ENCODE measurements at regions not wholly inside any gene's neighbourhood (a gene's known extent, or its start where the extent isn't known, plus 50 kb on each side); places are given as distances from the start of the nearest gene placed in this dataset.

DNA sequence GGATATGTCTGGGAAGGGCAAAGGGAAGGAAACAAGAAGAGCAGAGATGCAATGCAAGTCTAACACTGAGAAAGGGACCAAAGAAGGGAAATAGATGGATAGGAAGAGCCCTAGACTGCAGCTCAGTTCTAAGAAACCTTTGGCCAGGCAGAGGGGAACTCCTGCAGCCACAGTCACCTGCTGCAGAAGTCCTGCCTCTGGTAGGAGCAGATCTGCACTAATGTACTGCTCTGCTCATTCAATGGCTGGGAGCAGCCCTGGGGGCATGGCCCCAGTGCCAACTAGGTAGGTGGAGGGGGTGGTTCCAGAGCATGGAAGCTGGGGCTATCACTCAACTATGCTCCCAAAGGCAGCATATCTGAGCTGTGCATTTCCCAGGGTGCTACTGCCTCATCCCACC, 388.9 kb downstream of the PCNX1 start:
- DNase-seq = no peak

DNA sequence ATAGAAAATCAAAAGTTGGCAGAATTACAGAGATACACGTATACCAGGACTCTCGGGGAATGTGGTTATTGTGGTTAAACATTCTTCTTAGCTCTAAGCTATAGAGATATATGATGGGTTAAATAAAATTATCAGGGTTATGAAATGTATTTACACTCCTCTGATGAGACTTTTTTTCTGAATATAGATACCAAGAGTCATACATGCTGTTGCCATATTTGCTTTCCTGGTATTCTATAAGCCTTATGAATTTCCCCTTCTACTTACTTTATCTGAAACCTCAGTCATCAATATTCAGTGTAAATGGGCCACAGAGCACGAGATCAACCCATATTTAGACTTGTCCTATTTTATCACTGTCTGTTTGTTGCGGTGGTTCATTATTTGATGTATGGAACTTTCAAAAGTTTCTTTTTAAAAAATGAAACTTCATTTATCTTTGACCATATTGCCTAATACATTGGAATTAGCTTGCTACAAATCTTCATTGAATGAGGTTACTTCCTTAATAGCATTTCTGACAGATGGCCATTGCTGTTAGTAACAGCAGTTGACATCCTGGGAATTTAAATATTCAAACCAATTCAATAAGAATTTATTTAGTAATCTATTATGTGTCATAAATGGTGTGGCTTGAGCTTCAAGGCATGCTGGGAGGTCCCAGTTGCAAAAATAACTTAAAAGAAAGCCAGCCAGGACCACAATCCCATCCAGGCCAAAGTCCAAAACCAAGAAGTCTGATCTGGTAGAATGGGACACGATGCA, 393.5 kb downstream of the PCNX1 start:
- no peak for DNase-seq

DNA sequence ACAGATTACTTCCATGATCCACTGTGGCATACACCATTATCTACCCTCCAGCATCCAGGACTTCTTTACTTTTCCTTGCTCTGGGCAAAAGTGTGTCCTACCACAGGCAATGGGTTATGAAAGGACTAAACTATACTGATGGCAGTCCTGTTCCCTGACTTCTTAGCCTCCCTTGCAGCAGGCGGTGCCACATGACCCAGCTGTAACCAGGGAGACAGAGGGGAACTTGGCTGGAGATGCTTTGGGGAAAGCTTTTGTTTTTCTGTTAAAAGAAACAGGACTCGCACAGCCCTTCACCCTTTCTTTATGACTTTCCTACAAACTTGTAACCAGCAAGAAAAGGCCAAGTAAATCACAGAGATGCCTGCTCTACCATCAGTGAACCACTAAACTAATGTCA, 394.4 kb downstream of the PCNX1 start:
- DNase-seq = no peak

DNA sequence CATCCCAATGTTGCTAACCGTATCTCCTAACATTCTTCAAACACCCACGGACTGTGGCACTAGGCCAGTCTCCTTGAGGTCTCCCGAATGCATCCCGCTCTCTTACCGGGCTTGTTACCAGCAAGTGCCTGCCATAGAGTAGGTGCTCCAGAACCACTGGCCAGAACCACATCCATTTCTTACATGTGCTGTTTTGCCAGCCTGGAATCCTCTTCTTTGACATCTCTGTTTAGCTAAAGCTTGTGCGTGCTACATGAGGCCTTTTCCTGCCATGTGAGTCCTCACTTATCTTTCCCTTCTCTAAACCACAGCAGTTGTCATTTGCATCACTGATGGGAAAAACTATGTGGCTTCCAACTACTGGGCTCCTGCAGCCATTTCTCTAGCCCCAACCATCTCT, 397.4 kb downstream of the PCNX1 start:
- DNase-seq = no peak

DNA sequence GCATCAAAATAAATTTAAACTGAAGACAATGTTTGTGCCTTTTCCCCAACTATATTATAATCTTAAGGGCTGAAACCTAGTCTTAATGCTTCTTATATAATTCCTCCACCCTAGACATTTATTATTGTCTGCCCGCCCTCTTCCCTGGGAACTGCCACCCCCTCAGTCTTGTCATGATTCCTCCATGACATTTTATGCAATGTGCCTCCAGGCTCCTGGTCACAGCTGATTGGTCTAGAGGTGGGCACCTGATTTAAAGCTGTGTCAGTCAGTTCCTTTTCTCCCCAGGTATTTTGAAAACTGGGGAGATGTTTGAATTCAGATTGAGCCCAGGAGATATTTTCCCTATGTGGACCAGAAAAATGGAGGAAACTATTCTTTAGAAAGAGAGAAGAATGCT, 401.4 kb downstream of the PCNX1 start:
- no peak for DNase-seq

DNA sequence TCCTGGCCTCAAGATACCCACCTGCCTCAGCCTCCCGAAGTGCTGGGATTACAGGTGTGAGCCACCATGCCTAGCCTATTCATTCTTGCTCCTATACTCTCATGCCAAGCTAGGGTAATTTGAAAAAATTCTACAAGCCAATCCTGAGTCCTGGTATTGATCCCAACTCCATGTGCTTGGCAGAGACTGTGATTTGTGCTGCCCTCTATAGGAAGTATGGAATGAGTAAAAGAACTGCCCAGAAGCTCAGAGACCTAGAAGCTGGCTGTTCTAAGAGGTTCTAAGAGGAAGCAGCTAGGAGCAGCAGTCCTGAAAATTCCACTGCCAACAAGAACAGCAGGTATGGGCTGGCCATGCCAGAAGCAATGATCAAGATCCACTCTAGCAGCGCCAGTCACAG, 402.5 kb downstream of the PCNX1 start:
- no peak for DNase-seq

DNA sequence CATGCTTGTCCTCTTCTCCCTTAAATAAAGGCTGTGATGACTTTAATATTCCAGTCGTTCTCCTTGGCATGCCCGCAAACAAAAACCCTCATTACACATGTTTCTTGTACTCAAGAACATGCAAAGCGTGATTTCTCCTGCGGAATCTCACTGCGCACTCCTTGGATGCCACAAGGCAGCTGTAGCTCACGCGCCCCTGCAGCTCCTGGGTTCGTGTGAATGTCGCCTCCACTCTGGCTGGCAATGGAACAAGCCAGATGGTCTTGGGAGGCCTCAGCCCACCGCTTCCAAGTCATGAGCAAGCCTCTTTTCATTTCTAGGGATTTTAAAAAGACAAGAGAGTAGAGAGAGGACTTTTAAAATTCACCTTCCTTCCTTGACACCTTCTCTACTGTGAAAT, 403.8 kb downstream of the PCNX1 start:
- DNase-seq = no peak

DNA sequence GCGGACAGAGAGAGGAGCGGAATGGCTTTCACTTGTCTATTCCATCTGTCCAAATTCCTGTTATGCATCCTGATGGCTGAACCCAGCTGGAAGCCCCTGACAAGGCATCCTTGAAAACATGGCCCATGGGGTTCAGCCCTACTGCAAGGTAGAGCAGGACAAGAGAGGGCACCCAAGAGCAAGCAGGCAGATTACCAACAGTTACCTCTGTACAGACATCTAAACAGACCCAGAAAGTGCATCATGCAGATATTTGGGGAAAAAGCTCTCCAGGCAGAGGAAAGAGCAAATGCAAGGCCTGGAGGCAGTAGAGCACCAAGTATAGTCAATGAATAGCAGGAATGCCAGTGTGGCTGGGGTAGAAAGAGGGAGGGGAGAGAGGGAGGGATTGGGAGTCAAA, 407.5 kb downstream of the PCNX1 start:
- DNase-seq = no peak

DNA sequence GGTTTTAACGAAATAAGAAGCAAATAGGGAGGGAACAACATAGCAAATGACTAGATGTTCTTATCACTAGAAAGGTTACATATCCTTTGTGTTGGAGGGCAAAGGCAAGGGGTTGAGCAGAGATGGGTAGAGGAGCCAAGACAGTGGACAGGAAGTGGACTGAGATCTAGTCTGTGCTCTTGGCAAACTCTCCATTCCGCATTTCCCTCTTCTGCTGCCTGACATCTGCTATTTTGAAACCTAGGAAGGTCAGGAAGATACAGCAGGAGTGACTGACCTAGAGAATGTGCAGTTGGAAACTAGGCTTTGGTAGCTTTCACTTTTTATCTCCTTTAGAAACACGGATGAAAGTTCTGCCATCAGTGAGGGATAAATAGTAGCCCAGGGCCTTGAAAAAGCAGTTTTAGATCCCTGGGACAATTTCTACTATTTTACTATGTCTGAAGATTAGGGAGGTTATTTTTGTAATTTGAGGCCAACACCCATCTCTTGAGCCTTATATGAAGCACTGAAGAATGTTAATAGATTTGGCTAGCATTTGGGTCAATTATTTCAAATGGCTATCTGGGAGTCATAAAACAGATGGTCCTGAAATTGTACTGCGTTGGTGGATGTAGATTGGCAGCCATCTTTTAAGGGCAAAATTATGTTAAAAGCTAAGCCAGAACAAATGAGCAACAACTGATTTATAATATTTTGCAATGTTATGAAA, 410.3 kb downstream of the PCNX1 start:
- no peak for DNase-seq

DNA sequence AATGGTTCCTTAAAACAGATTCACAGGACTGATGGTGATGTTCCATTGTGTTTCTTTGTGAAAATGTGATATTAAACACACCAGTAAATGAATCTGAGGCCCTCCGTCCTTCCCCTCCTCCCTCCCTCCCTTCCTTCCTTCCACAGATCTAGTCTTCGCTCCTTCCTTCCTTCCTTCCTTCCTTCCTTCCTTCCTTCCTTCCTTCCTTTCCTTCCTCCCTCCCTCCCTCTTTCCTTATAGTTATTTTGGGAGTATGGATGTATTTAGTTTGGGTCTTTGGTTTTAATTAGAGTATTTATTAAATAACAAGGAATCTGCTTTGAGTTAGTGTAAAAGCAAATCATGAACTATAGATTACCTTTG, 410.8 kb downstream of the PCNX1 start:
- no peak for DNase-seq

DNA sequence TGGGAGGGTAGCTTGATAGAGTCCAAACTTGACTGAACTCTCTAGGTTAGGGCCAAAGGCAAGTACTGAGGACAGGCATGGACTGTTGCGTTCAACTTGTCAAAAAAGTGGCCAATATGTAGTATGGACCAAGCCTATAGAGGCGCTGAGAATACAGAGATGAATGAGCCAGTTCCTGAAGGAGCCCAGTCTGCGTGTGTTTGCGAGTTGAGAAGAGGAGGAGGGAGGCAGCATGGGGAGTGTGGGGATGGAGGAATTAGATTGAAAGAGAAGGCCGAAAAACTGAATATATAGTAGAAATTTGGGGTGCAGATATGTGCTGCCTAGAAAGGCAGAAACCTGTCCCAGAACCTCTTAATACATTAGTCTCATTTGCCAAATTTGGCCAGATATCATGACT, 412.4 kb downstream of the PCNX1 start:
- DNase-seq = no peak

DNA sequence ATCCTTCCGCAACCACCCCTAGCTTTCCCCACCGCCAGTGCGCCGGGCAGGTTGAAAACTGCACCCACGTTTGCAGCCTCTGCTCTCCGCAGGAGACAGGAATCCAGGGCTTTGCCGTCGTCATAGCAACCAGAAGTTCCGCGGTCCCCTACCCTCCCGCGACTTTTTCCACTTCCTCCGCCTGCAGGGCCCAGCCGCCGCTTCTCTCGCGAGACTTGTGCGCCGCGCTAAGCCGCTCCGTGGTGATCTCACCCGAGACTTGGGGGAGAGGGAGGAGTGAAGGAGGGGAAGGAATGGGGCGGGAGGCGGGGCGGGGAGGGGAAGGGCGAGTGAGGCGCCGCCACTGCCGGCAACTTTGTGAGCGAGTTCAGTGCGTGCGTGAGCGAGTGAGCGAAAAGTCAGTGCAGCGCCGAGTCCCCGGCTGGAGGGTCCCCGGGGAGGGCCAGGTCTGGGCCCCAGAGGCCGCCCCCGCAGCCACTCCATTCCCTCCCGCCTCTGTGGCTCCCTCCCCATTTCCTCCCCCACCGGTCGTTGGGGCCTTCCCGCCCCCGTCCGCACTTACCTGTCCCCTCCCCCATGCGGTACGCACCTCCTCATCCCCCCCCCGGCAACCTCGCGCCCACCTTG, 413.0 kb downstream of the PCNX1 start, which contains the start of gene SIPA1L1:
TSS of gene SIPA1L1 (plus strand) at position 370 of the 627 bp plus-strand sequence.
- DNase-seq = peak; percentile 65

DNA sequence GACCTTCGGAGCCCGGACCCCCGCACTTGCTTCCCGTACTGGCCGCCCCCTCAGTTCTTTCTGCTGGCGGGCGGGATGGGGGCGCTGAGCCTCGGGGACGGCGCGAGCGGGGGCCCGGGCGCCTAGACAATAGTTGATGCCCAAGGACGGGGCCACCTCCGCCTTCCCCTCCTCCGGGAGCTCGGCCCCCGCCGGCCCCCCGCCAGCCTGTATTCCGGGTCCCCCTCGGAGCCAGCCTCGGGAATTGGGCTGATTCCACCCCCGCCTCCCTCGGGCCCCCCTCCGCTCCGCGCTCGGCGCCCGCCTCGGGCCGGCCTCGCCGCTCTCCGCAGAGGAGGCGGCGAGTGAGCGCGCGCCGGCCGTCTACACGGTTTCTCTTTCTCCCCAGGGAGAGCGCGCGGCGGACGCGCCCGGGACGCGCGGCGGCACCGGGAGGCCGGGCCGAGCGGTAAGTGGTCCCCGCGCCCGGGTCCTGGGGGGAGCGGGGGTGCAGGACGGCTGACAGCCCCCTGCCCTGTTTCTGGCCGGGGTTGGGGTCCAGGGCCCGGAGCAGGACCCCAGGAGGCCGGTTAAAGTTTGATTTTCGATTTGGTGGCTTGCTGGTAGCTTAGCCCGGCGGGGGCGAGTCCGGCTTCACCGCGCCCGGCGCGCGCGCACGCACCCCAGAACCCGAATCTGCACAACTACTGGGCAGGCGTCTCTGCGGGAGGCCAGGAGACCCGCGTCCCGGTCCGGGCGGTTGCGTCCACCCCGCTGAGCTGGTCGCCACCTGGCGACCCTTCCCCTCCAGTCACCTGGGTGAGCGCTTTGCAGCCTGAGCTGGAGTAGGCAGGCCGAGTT, 413.7 kb downstream of the PCNX1 start:
- no peak for DNase-seq

DNA sequence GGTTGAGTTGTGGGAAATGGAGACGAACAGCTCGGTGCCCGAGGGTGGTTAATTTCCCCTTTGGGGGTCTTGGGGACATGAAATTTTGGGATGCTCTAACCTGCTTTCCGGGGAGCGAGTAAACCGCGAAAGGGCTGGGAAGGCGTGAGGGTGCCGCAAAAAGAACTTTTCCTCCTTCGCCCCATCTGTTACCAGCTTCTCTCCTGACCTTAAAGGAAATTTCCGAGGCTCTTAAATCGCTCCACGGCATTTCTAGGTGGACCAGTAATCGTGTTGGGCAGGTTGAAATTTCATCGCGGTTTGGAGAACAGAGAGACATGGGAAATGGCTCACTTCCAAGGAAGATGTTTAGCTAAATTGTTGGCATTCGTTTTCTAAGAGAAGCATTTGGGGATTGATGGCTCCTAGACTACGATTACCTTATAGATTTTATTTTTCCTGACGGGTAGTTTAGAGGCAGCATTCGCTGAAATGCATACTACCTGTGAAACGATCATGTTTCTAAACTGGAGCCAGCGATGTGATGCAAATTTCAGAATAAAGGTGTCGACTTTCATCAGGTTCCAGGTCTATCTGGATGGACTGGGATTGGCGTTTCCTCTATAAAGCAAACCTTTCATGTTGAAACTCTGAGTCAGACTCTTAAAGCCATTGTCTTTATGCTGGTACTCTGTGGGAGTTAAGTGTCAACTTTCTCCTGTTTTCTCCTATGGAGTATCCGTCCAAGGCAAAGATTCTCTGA, 414.5 kb downstream of the PCNX1 start:
- peak; percentile 37 for DNase-seq

DNA sequence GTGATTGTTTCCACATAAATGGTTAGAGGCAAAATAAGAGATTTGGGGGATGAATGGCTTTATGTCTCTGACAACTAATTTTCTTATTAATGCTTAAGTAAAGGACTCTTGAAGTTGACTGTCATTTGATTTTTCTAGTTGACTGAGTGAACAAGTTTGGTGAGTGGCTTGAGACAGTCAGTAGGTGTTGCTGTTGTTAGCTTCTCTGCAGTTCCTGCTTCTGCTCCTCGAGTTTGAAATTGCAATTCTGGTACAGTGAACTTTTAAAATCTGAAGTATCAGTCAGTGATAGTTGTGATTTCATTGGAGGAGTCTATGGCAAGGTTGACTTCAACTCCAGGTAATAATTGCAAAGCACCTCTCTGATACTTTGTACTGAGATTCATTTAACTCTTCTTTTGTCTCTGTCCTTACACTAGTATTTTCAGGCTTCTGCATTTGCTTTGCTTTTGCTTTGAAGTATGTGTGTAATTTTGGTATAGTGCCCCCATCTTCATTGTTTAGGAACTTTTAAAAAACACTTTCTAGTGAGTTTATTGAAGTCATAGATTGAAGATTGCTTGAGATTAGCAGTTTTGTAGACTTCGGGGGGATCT, 415.5 kb downstream of the PCNX1 start:
- no peak for DNase-seq

DNA sequence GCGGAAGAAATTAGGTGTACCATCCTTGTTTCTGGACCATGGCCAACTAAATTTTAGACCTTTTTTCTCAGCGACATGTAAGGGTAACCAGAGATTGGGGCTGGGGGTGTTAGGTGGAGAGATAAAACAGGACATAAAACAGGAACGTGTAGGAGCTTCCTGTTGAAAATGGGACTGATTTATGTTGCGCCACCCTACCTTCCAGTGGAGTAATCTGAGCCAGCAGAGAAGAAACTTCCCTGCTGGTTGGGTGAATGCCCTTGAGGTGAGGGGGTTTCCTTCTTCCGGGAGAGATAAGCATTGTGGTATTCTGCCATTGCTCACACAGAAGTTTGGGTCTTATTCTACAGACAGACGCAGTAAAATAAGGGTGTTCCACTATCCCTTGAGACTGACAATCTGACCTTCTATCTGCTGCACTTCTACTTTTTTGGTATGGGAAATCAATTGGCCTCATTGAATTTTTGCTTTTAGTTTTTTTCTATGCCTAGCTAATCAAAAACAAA, 417.6 kb downstream of the PCNX1 start:
- no peak for DNase-seq

DNA sequence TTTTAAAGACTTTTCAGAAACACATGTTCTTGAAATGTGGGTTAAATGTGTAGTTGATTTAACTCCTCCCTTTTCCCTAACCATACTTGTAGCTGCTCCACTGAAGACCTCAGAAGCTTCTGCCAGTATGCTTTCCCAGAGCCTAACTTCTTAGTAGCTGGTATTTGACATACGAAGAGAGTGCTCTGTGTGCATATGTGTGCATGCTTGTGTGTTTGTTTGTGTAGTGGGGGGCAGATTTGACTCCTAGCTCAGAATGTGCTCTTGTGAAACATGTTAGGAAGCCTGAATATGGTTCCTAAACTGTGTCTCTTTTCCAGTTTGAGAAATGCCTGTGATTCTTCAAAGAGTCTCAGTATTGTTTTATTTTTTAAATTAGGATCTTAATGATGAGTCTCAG, 420.4 kb downstream of the PCNX1 start:
- DNase-seq = no peak

DNA sequence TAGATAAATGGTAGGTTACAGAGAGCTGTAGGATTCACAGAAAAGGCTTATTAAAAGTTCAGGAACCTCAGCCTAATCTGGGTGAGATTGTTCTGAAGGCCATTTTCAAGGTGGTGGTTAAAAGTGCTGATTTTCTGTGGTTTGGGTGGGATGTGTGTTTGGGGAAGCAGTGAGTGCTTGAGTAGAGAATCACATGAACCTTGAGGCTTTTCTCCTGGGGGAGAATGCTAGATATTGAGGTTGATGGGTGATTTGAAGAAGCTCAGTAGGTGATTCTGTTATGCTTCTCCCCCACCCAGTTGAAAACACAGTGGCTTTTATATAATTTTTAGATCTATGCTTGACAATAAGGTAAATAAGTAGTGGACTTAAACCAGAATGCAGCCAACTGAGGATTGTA, 420.9 kb downstream of the PCNX1 start:
- no peak for DNase-seq

DNA sequence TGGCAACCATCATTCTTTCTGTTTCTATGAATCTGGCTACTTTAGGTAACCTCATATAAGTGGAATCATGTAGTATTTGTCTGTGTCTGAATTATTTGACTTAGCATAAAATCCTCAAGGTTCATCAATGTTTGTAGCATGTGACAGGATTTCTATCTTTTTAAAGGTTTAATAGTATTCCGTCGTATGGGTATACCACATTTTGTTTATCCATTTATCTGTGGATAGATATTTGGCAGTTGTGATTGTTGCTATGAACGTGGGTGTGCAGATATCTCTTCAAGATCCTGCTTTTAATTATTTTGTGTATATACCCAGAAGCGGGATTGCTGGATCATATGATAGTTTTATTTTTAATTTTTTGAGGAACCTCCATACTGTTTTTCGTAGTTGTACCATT, 421.7 kb downstream of the PCNX1 start:
- DNase-seq = no peak

DNA sequence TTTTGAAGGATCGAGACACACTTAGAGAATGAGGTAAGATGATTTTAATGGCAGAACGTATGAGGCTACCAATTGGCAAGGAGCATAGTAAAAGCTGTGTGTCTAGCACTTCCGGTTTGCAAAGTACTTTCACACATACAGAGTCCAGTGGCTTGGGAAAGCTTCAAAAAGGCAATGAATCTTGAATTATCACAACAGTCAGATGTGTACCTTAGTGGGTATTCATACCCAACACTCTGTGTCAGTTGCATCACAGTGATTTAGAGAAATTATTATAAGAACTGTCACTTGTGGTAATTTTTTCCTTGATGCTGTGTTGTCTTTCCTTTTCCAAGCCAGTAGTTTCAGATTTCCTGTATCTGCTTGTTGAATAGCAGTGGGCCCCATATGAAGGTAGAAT, 424.1 kb downstream of the PCNX1 start:
- no peak for DNase-seq

DNA sequence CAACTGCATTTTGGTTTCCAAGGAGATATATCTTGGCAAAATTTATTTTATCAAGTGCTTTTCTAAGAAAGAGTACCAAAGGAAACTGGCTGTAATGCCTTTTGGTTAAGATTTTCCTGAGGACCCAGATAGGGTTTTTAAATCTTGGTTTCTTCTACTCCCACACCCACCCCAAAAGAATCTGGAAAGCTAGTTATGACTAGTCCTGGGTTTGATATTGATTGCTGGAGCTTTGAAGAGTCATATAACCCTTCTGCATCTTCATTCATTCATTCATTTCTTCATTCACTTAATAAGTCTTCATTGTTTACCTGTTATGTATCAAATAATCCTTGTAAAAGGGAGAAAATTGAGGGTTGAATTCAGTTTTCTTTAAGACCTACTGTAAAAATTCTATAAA, 425.2 kb downstream of the PCNX1 start:
- no peak for DNase-seq

DNA sequence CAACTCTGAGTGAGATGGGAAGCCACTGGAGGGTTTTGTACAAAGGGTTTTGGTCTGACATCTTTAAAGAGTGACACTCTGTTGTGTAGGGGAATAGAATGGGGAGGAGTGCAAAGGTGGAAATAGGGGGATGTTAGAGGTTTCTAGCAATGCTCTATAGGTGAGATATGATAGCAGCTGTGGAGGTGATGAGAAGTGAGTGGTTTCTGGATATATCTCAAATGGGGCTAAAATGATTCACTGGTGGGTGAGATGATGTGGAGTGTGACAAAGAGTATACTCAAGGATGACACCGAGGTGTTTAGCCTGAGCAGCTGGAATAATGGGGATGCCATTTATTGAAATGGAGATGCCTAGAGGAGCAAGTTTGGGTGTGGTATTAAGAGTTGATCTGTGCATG, 426.4 kb downstream of the PCNX1 start:
- no peak for DNase-seq
